DOHH2 (cell line): ENCODE measurements at regions not wholly inside any gene's neighbourhood (a gene's known extent, or its start where the extent isn't known, plus 50 kb on each side); places are given as distances from the start of the nearest gene placed in this dataset.

ENCODE experiments used
- H3F3A ChIP-seq: fragments of 200-600 bp; sonication (generic), shearing (Covaris generic); 2 replicates; pipeline ENCODE4 v1.6.0; 2016; ENCODE audit warnings: antibody characterized with exemption, mild to moderate bottlenecking; ENCODE audit not compliant: control insufficient read depth, insufficient read depth
- H3K27ac ChIP-seq: fragments of 200-600 bp; sonication (generic); 2 replicates; pipeline ENCODE4 v1.5.1; 2014; ENCODE audit warnings: low read depth, mild to moderate bottlenecking, low read length, moderate library complexity
- H3K27me3 ChIP-seq: fragments of 200-600 bp; sonication (generic); 2 replicates; pipeline ENCODE4 v1.6.1; 2014; ENCODE audit warnings: mild to moderate bottlenecking, low read length, mixed read lengths; ENCODE audit not compliant: control insufficient read depth
- H3K36me3 ChIP-seq: fragments of 200-600 bp; sonication (generic); 2 replicates; pipeline ENCODE4 v1.6.1; 2014; ENCODE audit warnings: mild to moderate bottlenecking, low read length, moderate library complexity, mixed read lengths; ENCODE audit not compliant: control insufficient read depth
- H3K4me1 ChIP-seq: fragments of 200-600 bp; sonication (generic); 2 replicates; pipeline ENCODE4 v1.6.1; 2014; ENCODE audit warnings: mild to moderate bottlenecking, low read length, mixed read lengths; ENCODE audit not compliant: control insufficient read depth
- H3K4me2 ChIP-seq: fragments of 200-600 bp; sonication (generic); 2 replicates; pipeline ENCODE4 v1.6.0; 2014; ENCODE audit warnings: mild to moderate bottlenecking, low read length, moderate library complexity
- H3K4me3 ChIP-seq: fragments of 200-600 bp; sonication (generic); 2 replicates; pipeline ENCODE4 v1.5.1; 2014; ENCODE audit warnings: mild to moderate bottlenecking, low read length, mixed read lengths
- H3K79me2 ChIP-seq: fragments of 200-600 bp; sonication (generic); 2 replicates; pipeline ENCODE4 v1.6.1; 2014; ENCODE audit warnings: mild to moderate bottlenecking, low read length, mixed read lengths; ENCODE audit not compliant: control insufficient read depth
- H3K9me2 ChIP-seq: fragments of 200-600 bp; sonication (generic); replicated peaks from 2 replicates; pipeline ENCODE4 v1.6.1; 2014; ENCODE audit warnings: mild to moderate bottlenecking, low read length, mixed read lengths; ENCODE audit not compliant: control insufficient read depth
- H3K9me3 ChIP-seq: fragments of 200-600 bp; sonication (generic); 2 replicates; pipeline ENCODE4 v1.6.1; 2014; ENCODE audit warnings: antibody characterized with exemption, low read length, mixed read lengths; ENCODE audit not compliant: control insufficient read depth, insufficient read depth
- H4K20me1 ChIP-seq: fragments of 200-600 bp; sonication (generic); 2 replicates; pipeline ENCODE4 v1.6.0; 2014; ENCODE audit warnings: low read depth, mild to moderate bottlenecking, antibody characterized with exemption, low read length, moderate library complexity; ENCODE audit not compliant: control insufficient read depth, insufficient read depth
- CTCF ChIP-seq: fragments of 200-600 bp; sonication (generic); IDR thresholded peaks from one replicate; pipeline ENCODE4 v1.5.1; 2014; ENCODE audit warnings: antibody characterized with exemption, mild to moderate bottlenecking, low read depth, low read length; ENCODE audit not compliant: poor library complexity, severe bottlenecking
- EZH2phosphoT487 ChIP-seq: fragments of 200-600 bp; sonication (generic); IDR thresholded peaks from 2 replicates; pipeline ENCODE4 v1.6.1; 2017; ENCODE audit warnings: borderline replicate concordance, mild to moderate bottlenecking, antibody characterized with exemption, low read length, moderate library complexity, mixed read lengths

GRCh38 chr2:15800495-15801329 lies 139.6 kb upstream of the MYCN start:
- Histone ChIP-seq H3K4me1 (no peaks in the 10 kb centered on the region), H3K4me2 (no peak overlapping the region), H3F3A (no peaks in the 10 kb centered on the region), H3K4me3 (no peak overlapping the region), H3K9me2 (no peaks in the 10 kb centered on the region), H3K79me2 (no peaks in the 10 kb centered on the region), H3K27ac (no peak overlapping the region), H3K27me3 (no peaks in the 10 kb centered on the region), H3K9me3 (no peaks in the 10 kb centered on the region), H4K20me1 (no peaks in the 10 kb centered on the region), H3K36me3 (no peaks in the 10 kb centered on the region)
- no peak for TF ChIP-seq CTCF
- TF ChIP-seq EZH2phosphoT487: no peak

GRCh38 chr2:15801439-15801838 lies 138.9 kb upstream of the MYCN start:
- Histone ChIP-seq H3K9me3 (no peaks in the 10 kb centered on the region), H3K79me2 (no peaks in the 10 kb centered on the region), H3K27ac (no peak overlapping the region), H3K4me2 (no peak overlapping the region), H3K4me1 (no peaks in the 10 kb centered on the region), H3F3A (no peaks in the 10 kb centered on the region), H3K27me3 (no peaks in the 10 kb centered on the region), H3K36me3 (no peaks in the 10 kb centered on the region), H3K4me3 (no peak overlapping the region), H3K9me2 (no peaks in the 10 kb centered on the region), H4K20me1 (no peaks in the 10 kb centered on the region)
- TF ChIP-seq CTCF (no peak), EZH2phosphoT487 (no peak)

GRCh38 chr2:15801904-15802303 lies 138.4 kb upstream of the MYCN start:
- TF ChIP-seq EZH2phosphoT487 (no peak), CTCF (no peak)
- Histone ChIP-seq H3K9me3 (no peaks in the 10 kb centered on the region), H3K4me2 (no peak overlapping the region), H3K4me3 (no peak overlapping the region), H3K4me1 (no peaks in the 10 kb centered on the region), H3F3A (no peaks in the 10 kb centered on the region), H3K36me3 (no peaks in the 10 kb centered on the region), H3K27ac (no peak overlapping the region), H3K27me3 (no peaks in the 10 kb centered on the region), H4K20me1 (no peaks in the 10 kb centered on the region), H3K79me2 (no peaks in the 10 kb centered on the region), H3K9me2 (no peaks in the 10 kb centered on the region)
